HG02610 (cell line): ENCODE measurements at regions not wholly inside any gene's neighbourhood (a gene's known extent, or its start where the extent isn't known, plus 50 kb on each side); places are given as distances from the start of the nearest gene placed in this dataset.
"Not testable (repeated sequence)": the region's sequence is repeated elsewhere in the genome, so short reads cannot be mapped to it uniquely, and the experiment has no call there.

ENCODE experiments used
- ATAC-seq: cut with Tn5 transposase; IDR thresholded peaks from one replicate; pipeline ENCODE4 v1.9.1; 2021; ENCODE audit warnings: mild to moderate bottlenecking, moderate library complexity; ENCODE audit not compliant: unreplicated experiment

- no peak for ATAC-seq
Measured at GRCh38 chr5:5900350-5900749, 477.9 kb downstream of the ICE1 start.

GRCh38 chr5:5899716-5900115 lies 477.2 kb downstream of the ICE1 start:
- ATAC-seq: no peak

- no peak for ATAC-seq
Measured at GRCh38 chr5:5888284-5888683, 465.8 kb downstream of the ICE1 start.

- ATAC-seq: no peak
Measured at GRCh38 chr5:5887833-5888232, 465.4 kb downstream of the ICE1 start.

GRCh38 chr5:5886812-5887486 lies 464.5 kb downstream of the ICE1 start:
- ATAC-seq: peak; percentile 81

- no peak for ATAC-seq
Measured at GRCh38 chr5:5886353-5886752, 463.9 kb downstream of the ICE1 start.

- ATAC-seq: no peak
Measured at GRCh38 chr5:5885782-5886181, 463.3 kb downstream of the ICE1 start.

- no peak for ATAC-seq
Measured at GRCh38 chr5:5884593-5884992, 462.1 kb downstream of the ICE1 start.

GRCh38 chr5:5883562-5883961 lies 461.1 kb downstream of the ICE1 start:
- ATAC-seq: no peak

GRCh38 chr5:5883146-5883545 lies 460.7 kb downstream of the ICE1 start:
- ATAC-seq: no peak

GRCh38 chr5:5882706-5883105 lies 460.2 kb downstream of the ICE1 start:
- no peak for ATAC-seq

- ATAC-seq: peak; percentile 43
Measured at GRCh38 chr5:5881294-5881693, 458.8 kb downstream of the ICE1 start.

GRCh38 chr5:5880077-5880763 lies 457.7 kb downstream of the ICE1 start:
- no peak for ATAC-seq

- ATAC-seq: no peak
Measured at GRCh38 chr5:5857396-5857795, 434.9 kb downstream of the ICE1 start.

- ATAC-seq: no peak
Measured at GRCh38 chr5:5854087-5854486, 431.6 kb downstream of the ICE1 start.

- ATAC-seq: no peak
Measured at GRCh38 chr5:5838493-5838892, 416.0 kb downstream of the ICE1 start.

- not testable (repeated sequence) for ATAC-seq
Measured at GRCh38 chr5:5831622-5832021, 409.1 kb downstream of the ICE1 start.

- no peak for ATAC-seq
Measured at GRCh38 chr5:5828619-5829018, 406.1 kb downstream of the ICE1 start.

- no peak for ATAC-seq
Measured at GRCh38 chr5:5826911-5827310, 404.4 kb downstream of the ICE1 start.

- no peak for ATAC-seq
Measured at GRCh38 chr5:5822729-5823257, 400.3 kb downstream of the ICE1 start.

- ATAC-seq: no peak
Measured at GRCh38 chr5:5816960-5817359, 394.5 kb downstream of the ICE1 start.

- no peak for ATAC-seq
Measured at GRCh38 chr5:5813441-5813840, 391.0 kb downstream of the ICE1 start.
